ENCODE measurements at regions not wholly inside any gene's neighbourhood (a gene's known extent, or its start where the extent isn't known, plus 50 kb on each side); places are given as distances from the start of the nearest gene placed in this dataset.

GRCh38 chr15:39236375-39236774 lies 344.5 kb upstream of the THBS1 start:
- FAIRE-seq (no peak), DNase-seq (ENCODE audit: insufficient read length, low spot score) (no peak)
- TF ChIP-seq PAX5 (IDR thresholded peaks at IDR 0.05; ENCODE audit: insufficient read depth, low read length, severe bottlenecking) = no peak
- no peak for TF ChIP-seq POU2F2 (IDR thresholded peaks at IDR 0.05; ENCODE audit: low read depth, low read length)
- TF ChIP-seq SPI1 (IDR thresholded peaks at IDR 0.05; ENCODE audit: low read depth, low read length) = no peak
- no peak for TF ChIP-seq POLR2AphosphoS5 (IDR thresholded peaks at IDR 0.05; ENCODE audit: low read depth, low read length)
- TF ChIP-seq POLR2A (IDR thresholded peaks at IDR 0.05; ENCODE audit: low read depth, low read length) = no peak
- TF ChIP-seq TAF1 (IDR thresholded peaks at IDR 0.05; ENCODE audit: low read depth, low read length) = no peak

- FAIRE-seq (no peak), DNase-seq (ENCODE audit: insufficient read length, low spot score) (no peak)
- TF ChIP-seq TAF1 (IDR thresholded peaks at IDR 0.05; ENCODE audit: low read depth, low read length) = no peak
- TF ChIP-seq SPI1 (IDR thresholded peaks at IDR 0.05; ENCODE audit: low read depth, low read length) = no peak
- no peak for TF ChIP-seq POLR2AphosphoS5 (IDR thresholded peaks at IDR 0.05; ENCODE audit: low read depth, low read length)
- TF ChIP-seq POU2F2 (IDR thresholded peaks at IDR 0.05; ENCODE audit: low read depth, low read length) = no peak
- no peak for TF ChIP-seq POLR2A (IDR thresholded peaks at IDR 0.05; ENCODE audit: low read depth, low read length)
- no peak for TF ChIP-seq PAX5 (IDR thresholded peaks at IDR 0.05; ENCODE audit: insufficient read depth, low read length, severe bottlenecking)
These were observed 342.4 kb upstream of the THBS1 start for GRCh38 chr15:39238443-39238842.

GRCh38 chr15:39239562-39239961 lies 341.3 kb upstream of the THBS1 start:
- FAIRE-seq (no peak), DNase-seq (ENCODE audit: insufficient read length, low spot score) (no peak)
- TF ChIP-seq TAF1 (IDR thresholded peaks at IDR 0.05; ENCODE audit: low read depth, low read length) = no peak
- no peak for TF ChIP-seq POLR2A (IDR thresholded peaks at IDR 0.05; ENCODE audit: low read depth, low read length)
- no peak for TF ChIP-seq POU2F2 (IDR thresholded peaks at IDR 0.05; ENCODE audit: low read depth, low read length)
- TF ChIP-seq PAX5 (IDR thresholded peaks at IDR 0.05; ENCODE audit: insufficient read depth, low read length, severe bottlenecking) = no peak
- TF ChIP-seq POLR2AphosphoS5 (IDR thresholded peaks at IDR 0.05; ENCODE audit: low read depth, low read length) = no peak
- TF ChIP-seq SPI1 (IDR thresholded peaks at IDR 0.05; ENCODE audit: low read depth, low read length) = no peak

- FAIRE-seq = no peak
- no peak for TF ChIP-seq PAX5 (IDR thresholded peaks at IDR 0.05; ENCODE audit: insufficient read depth, low read length, severe bottlenecking)
- TF ChIP-seq POU2F2 (IDR thresholded peaks at IDR 0.05; ENCODE audit: low read depth, low read length) = no peak
- TF ChIP-seq POLR2A (IDR thresholded peaks at IDR 0.05; ENCODE audit: low read depth, low read length) = no peak
- no peak for TF ChIP-seq TAF1 (IDR thresholded peaks at IDR 0.05; ENCODE audit: low read depth, low read length)
- no peak for TF ChIP-seq POLR2AphosphoS5 (IDR thresholded peaks at IDR 0.05; ENCODE audit: low read depth, low read length)
- no peak for TF ChIP-seq SPI1 (IDR thresholded peaks at IDR 0.05; ENCODE audit: low read depth, low read length)
- no peak for DNase-seq (ENCODE audit: insufficient read length, low spot score)
These were observed 338.5 kb upstream of the THBS1 start for GRCh38 chr15:39242345-39242744.

- DNase-seq (ENCODE audit: insufficient read length, low spot score) = no peak
- TF ChIP-seq POLR2A (IDR thresholded peaks at IDR 0.05; ENCODE audit: low read depth, low read length) (no peak), PAX5 (IDR thresholded peaks at IDR 0.05; ENCODE audit: insufficient read depth, low read length, severe bottlenecking) (no peak), SPI1 (IDR thresholded peaks at IDR 0.05; ENCODE audit: low read depth, low read length) (no peak), TAF1 (IDR thresholded peaks at IDR 0.05; ENCODE audit: low read depth, low read length) (no peak), POLR2AphosphoS5 (IDR thresholded peaks at IDR 0.05; ENCODE audit: low read depth, low read length) (no peak), POU2F2 (IDR thresholded peaks at IDR 0.05; ENCODE audit: low read depth, low read length) (no peak)
- no peak for FAIRE-seq
These were observed 337.5 kb upstream of the THBS1 start for GRCh38 chr15:39243396-39243795.

GRCh38 chr15:39244776-39245175 lies 336.1 kb upstream of the THBS1 start:
- FAIRE-seq (no peak), DNase-seq (ENCODE audit: insufficient read length, low spot score) (no peak)
- TF ChIP-seq SPI1 (IDR thresholded peaks at IDR 0.05; ENCODE audit: low read depth, low read length) (no peak), POU2F2 (IDR thresholded peaks at IDR 0.05; ENCODE audit: low read depth, low read length) (no peak), POLR2A (IDR thresholded peaks at IDR 0.05; ENCODE audit: low read depth, low read length) (no peak), TAF1 (IDR thresholded peaks at IDR 0.05; ENCODE audit: low read depth, low read length) (no peak), POLR2AphosphoS5 (IDR thresholded peaks at IDR 0.05; ENCODE audit: low read depth, low read length) (no peak), PAX5 (IDR thresholded peaks at IDR 0.05; ENCODE audit: insufficient read depth, low read length, severe bottlenecking) (no peak)

GRCh38 chr15:39246523-39246922 lies 334.4 kb upstream of the THBS1 start:
- TF ChIP-seq PAX5 (IDR thresholded peaks at IDR 0.05; ENCODE audit: insufficient read depth, low read length, severe bottlenecking) = no peak
- TF ChIP-seq SPI1 (IDR thresholded peaks at IDR 0.05; ENCODE audit: low read depth, low read length) = no peak
- no peak for TF ChIP-seq POLR2AphosphoS5 (IDR thresholded peaks at IDR 0.05; ENCODE audit: low read depth, low read length)
- no peak for TF ChIP-seq TAF1 (IDR thresholded peaks at IDR 0.05; ENCODE audit: low read depth, low read length)
- TF ChIP-seq POU2F2 (IDR thresholded peaks at IDR 0.05; ENCODE audit: low read depth, low read length) = no peak
- TF ChIP-seq POLR2A (IDR thresholded peaks at IDR 0.05; ENCODE audit: low read depth, low read length) = no peak
- DNase-seq (ENCODE audit: insufficient read length, low spot score) (no peak), FAIRE-seq (no peak)

GRCh38 chr15:39247574-39247973 lies 333.3 kb upstream of the THBS1 start:
- no peak for DNase-seq (ENCODE audit: insufficient read length, low spot score)
- TF ChIP-seq PAX5 (IDR thresholded peaks at IDR 0.05; ENCODE audit: insufficient read depth, low read length, severe bottlenecking) (no peak), POLR2AphosphoS5 (IDR thresholded peaks at IDR 0.05; ENCODE audit: low read depth, low read length) (no peak), POLR2A (IDR thresholded peaks at IDR 0.05; ENCODE audit: low read depth, low read length) (no peak), POU2F2 (IDR thresholded peaks at IDR 0.05; ENCODE audit: low read depth, low read length) (no peak), SPI1 (IDR thresholded peaks at IDR 0.05; ENCODE audit: low read depth, low read length) (no peak), TAF1 (IDR thresholded peaks at IDR 0.05; ENCODE audit: low read depth, low read length) (no peak)
- FAIRE-seq = no peak

- TF ChIP-seq POU2F2 (IDR thresholded peaks at IDR 0.05; ENCODE audit: low read depth, low read length) (no peak), POLR2AphosphoS5 (IDR thresholded peaks at IDR 0.05; ENCODE audit: low read depth, low read length) (no peak), PAX5 (IDR thresholded peaks at IDR 0.05; ENCODE audit: insufficient read depth, low read length, severe bottlenecking) (no peak), TAF1 (IDR thresholded peaks at IDR 0.05; ENCODE audit: low read depth, low read length) (no peak), POLR2A (IDR thresholded peaks at IDR 0.05; ENCODE audit: low read depth, low read length) (no peak), SPI1 (IDR thresholded peaks at IDR 0.05; ENCODE audit: low read depth, low read length) (no peak)
- no peak for DNase-seq (ENCODE audit: insufficient read length, low spot score)
- no peak for FAIRE-seq
These were observed 332.7 kb upstream of the THBS1 start for GRCh38 chr15:39248204-39248603.

- DNase-seq (ENCODE audit: insufficient read length, low spot score) (no peak), FAIRE-seq (no peak)
- TF ChIP-seq TAF1 (IDR thresholded peaks at IDR 0.05; ENCODE audit: low read depth, low read length) = no peak
- TF ChIP-seq POU2F2 (IDR thresholded peaks at IDR 0.05; ENCODE audit: low read depth, low read length) = no peak
- TF ChIP-seq PAX5 (IDR thresholded peaks at IDR 0.05; ENCODE audit: insufficient read depth, low read length, severe bottlenecking) = no peak
- no peak for TF ChIP-seq POLR2A (IDR thresholded peaks at IDR 0.05; ENCODE audit: low read depth, low read length)
- TF ChIP-seq POLR2AphosphoS5 (IDR thresholded peaks at IDR 0.05; ENCODE audit: low read depth, low read length) = no peak
- TF ChIP-seq SPI1 (IDR thresholded peaks at IDR 0.05; ENCODE audit: low read depth, low read length) = no peak
These were observed 330.9 kb upstream of the THBS1 start for GRCh38 chr15:39250001-39250400.
